Activated CD4-positive, alpha-beta T cell treated with anti-CD3 and anti-CD28 coated beads for 24 hours (primary cell): ENCODE measurements at regions not wholly inside any gene's neighbourhood (a gene's known extent, or its start where the extent isn't known, plus 50 kb on each side); places are given as distances from the start of the nearest gene placed in this dataset.

Experiments
- DNase-seq, 2 donors: peaks; one replicate each; pipeline ENCODE4 v3.0.0-alpha.2; 2020; ENCODE audit warnings: low read depth in 2 of 2

- peak in 1 of 2 donors; percentile 38 for DNase-seq
Observed at GRCh38 chr9:14428781-14429230, 114.9 kb upstream of the NFIB start.

GRCh38 chr9:14427419-14427818 lies 113.5 kb upstream of the NFIB start:
- no peak for DNase-seq

GRCh38 chr9:14424983-14425382 lies 111.0 kb upstream of the NFIB start:
- DNase-seq = no peak

GRCh38 chr9:14424289-14424688 lies 110.3 kb upstream of the NFIB start:
- no peak for DNase-seq

DNA sequence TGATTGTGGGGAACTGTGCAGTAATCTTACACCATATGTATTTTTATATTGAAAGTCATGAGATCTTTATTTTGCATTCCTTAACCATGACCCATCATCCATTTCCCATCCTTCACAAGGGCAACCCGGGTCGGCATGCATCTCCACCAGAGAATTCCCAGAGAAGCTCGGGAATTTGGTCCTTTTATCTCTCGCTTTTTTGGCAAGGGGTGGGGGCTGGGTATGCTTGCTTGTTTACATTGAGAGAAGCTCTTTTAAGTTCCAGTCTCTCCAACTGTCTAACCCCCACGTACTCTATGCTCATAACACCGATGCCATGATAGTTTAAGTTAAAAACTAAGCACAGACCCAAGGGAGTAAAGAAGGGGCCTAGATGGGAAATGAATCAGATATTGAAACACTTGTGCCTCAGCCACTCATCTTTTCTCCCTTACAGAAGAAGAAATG lies 109.9 kb upstream of the NFIB start:
- DNase-seq = no peak

DNA sequence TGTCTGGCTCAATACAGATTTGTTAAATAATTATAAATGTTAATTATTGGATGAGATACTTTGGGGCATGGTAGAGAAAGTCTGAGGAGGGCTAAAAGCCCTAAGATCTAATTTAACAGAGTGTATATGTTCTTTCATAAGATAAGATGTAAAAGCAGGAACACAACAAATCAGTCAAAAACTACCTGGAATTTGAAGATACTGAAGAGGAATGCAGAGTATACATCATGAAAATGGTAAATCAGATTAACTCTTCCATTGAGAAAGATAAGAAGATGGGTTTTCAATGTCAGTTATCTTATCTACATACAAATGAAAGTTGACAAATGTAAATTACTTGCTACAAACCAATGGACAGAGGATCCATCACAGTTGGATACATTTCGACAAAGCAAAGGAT lies 107.3 kb upstream of the NFIB start:
- no peak for DNase-seq

DNA sequence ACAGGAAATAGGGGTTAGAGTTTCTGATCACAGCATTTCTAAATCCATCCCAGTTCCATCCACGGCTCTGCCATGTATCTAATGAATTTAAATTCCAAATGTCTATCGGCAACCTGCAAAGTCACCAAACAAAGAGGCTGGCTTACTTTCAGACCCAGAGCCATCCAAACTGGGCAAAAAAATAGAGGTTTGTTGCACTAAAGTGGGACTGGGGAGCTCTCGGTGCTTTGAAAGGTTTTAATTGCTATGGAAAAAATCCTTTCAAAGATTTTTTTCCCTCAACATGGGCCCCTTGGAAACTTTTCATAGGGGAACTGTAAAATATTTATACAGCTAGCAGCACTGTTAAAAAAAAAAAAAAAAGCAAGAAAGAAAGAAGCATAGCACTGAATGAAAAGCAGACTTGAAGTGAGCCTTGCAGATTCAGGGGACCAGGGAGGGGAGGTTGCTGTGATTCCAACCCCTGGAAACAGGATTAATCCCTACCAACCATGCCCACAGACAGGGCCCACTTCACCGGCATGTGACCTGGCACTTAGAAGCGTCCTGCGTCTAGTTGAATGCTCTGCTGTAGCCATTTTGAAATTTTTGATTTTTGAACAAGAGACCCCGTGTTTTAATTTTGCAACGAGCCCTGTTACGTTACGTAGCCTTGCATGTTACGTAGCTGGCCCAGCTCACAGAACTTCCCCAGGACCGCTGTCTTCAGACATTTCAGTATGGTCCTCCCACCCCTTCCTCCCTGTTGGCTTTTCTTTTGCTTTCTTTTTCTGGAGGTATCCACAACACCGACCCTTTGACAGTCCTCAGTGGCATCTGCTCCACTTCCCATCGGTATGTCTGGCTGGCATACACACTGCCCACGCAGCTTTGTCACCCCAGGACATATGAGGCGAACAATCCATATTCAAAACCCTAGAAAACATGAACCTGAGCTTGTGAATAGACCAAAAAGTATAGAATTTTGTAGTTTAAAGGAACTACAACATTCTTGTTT lies 105.3 kb upstream of the NFIB start:
- DNase-seq = no peak

DNA sequence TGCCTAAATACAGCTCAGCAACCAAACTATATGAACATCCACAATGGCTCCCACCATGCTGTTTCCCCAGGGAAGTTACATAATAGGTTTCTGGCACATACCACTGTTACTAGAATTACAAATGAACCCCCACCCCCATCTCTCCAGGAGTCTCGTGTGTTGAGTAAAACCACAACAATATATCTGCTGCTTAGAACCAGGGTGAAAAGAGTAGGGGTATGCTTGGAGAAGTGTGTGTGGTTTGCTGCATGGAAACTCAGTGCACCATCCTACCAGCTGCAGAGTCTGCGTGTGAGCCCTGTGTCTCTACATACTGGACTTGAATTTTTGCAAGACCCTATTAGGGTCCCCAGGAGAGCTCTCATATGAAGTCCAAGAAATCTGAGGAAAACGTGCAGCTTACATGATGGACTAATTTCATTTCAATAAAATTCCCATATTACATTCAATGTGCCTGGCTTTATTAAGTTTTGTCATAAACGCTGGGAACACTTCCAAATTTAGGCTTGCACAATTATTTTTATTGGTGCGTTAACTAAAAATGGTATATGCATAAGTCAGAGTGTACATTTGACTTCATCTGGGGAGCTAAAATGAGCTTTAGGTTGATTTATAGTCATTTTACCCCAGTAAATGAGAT lies 104.5 kb upstream of the NFIB start:
- DNase-seq = no peak

DNA sequence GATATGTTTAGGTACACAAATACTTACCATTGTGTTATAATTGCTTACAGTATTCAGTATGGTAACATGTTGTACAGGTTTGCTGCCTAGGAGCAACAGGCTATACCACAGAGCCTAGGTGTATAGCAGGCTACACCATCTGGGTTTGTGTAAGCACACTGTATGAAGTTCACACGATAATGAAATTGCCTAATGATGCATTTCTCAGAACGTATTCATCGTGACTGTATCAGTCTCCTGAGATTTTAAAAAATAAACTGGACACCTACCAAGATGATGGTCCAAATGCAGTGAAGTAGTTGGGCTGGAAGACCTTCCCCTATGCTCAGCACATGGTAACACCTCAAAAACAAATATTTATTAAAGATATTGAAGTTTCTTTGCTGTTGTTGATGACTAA lies 103.3 kb upstream of the NFIB start:
- DNase-seq = no peak

DNA sequence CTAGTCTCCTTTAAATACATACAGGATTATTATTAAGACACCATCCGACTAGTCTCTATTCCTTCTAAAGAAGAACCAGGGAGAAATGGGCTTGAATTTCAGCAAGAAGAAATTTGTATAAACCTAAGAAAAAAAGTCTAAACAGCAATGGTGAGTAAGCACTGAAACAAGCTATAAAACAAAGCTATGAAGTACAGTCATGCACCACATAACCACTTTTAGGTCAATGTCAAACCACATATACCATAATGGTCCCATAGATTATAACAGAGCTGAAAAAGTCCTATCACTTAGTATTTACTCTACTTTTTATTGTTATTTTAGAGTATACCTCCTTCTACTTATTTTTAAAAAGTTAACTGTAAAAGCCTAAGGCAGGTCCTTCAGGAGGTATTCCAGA lies 102.0 kb upstream of the NFIB start:
- no peak for DNase-seq

DNA sequence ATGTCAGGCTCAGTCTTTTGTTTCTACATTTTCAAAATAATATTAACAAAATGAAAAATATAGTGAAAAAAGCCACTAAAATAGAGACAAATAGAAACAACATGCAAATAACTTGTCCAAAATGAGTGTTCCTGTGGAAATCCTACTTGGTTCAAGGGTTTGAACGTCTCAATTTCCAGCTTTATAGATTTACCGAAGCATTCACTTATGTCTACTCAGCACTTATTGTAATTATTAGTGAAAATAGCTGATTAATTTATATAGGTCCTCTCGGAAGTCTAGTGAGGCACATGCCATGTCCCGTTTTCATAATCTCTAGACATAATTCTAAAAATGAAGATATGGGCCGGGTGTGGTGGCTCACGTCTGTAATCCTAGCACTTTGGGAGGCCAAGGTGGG lies 99.9 kb upstream of the NFIB start:
- no peak for DNase-seq

- DNase-seq = no peak
Observed at GRCh38 chr9:14412775-14413174, 98.8 kb upstream of the NFIB start.

DNA sequence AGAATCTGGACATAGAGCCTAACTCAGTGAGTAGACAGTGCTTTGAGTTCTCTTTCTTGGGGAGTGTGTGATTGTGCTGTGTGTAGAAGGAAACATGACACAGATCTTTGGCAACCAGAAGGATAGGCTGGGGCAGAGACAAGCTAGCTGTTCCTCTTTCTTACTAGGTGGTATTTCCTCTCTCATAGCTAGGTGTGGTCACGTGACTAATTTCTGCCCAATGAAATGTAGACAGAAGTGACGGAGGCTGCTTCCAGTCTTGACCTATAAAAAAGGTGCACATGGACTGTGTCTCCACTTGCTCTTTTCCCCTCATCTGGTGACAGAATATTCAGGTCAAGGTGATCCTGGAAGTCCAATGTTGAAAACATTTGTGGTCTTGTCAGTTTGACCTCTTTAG lies 92.5 kb upstream of the NFIB start:
- DNase-seq = no peak

- no peak for DNase-seq
Observed at GRCh38 chr9:14405176-14405706, 91.3 kb upstream of the NFIB start.

DNA sequence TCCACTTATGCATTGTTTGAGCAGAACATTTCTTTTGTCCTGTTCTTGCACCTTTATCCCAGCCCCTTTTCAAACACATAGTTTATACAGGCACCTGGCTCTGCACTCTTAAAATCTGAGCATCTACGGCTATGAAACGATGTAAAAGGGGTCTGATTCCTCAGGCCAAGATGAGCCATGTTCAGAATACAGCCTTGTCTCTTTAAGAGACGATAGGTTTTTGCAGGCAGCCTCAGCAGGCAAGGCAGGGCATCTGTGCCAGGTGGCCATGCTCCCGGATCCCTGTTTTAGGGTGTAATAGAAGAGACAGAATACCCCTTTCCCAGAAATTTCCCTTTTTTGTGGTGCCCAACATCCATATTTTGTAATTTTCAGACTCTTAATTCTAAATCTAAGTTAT lies 89.1 kb upstream of the NFIB start:
- no peak for DNase-seq

GRCh38 chr9:14402583-14402982 lies 88.6 kb upstream of the NFIB start:
- no peak for DNase-seq

DNA sequence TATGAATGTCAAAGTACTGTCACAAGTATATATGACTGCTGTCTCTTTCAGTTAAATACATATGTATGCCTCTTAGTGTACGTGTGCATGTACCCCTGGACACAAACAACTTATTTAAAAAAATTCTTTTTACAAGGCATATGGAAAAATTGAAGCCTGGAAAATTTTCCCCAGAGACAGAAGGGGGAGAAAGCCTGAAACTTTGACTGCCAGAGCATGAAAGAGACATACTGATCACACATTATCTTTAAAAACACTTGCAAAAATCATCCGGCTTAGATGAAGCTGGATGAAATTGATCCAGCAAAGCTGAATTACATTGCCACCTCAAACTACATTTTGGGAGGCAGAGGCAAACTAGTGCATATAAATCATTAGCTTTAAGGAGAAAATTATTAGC lies 88.0 kb upstream of the NFIB start:
- no peak for DNase-seq

DNA sequence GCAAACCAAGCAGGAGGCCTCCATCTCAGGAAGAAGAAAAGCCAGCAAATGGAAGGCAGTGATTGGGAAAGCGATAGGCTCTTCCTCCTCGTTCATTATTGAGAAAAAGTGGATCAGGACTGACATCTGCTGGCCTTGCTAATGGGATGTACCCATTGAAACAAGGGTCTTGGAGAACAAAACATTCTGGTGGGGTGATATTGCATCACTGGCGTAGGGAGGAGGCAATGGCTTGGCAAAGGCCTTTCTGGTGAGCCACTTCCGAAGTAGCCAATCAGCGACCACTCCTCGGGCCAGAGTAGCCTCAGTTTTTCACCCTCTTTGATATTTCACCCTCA lies 86.7 kb upstream of the NFIB start:
- no peak for DNase-seq

- DNase-seq = no peak
Observed at GRCh38 chr9:14399756-14400657, 86.1 kb upstream of the NFIB start.

DNA sequence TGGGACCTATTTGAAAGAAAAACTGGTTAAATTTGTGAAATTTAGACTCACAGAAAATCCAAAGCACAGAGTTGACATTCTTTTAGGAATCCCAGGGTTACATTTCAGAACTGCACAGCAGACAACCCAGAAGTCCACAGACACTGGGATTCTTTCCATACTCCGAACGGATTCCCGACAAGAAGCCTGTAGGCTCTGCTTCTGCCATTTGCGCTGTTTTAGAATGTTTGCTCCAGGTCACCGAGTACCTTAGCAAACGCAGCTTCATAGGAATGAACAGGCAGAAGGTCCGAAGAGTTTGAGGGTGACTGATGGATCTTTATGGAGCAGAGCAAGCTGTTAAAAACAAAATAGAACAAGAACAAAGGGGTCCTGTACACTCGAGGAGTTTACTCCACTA lies 84.5 kb upstream of the NFIB start:
- no peak for DNase-seq

DNA sequence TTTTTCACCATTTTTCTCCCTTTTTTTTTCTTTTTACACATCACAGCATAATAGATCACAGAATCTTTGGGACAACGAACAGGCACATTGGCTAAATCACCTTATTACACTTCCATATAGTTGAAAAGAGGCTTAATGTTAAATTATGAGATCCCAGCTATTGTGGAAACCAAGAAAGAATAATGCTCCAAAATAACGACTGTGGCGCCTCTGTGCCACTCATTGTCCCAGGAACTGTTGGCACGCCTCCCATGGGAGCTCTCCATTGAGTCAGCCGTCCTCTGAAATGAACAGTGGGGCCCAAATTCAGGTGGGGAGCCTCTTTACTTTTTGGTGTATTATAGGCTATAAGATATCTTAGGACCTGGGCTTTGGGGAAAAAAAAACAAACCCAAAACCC lies 82.2 kb upstream of the NFIB start:
- DNase-seq = no peak
